ENCODE measurements at regions not wholly inside any gene's neighbourhood (a gene's known extent, or its start where the extent isn't known, plus 50 kb on each side); places are given as distances from the start of the nearest gene placed in this dataset.
"Not testable (repeated sequence)": the region's sequence is repeated elsewhere in the genome, so short reads cannot be mapped to it uniquely, and the experiment has no call there.

DNA sequence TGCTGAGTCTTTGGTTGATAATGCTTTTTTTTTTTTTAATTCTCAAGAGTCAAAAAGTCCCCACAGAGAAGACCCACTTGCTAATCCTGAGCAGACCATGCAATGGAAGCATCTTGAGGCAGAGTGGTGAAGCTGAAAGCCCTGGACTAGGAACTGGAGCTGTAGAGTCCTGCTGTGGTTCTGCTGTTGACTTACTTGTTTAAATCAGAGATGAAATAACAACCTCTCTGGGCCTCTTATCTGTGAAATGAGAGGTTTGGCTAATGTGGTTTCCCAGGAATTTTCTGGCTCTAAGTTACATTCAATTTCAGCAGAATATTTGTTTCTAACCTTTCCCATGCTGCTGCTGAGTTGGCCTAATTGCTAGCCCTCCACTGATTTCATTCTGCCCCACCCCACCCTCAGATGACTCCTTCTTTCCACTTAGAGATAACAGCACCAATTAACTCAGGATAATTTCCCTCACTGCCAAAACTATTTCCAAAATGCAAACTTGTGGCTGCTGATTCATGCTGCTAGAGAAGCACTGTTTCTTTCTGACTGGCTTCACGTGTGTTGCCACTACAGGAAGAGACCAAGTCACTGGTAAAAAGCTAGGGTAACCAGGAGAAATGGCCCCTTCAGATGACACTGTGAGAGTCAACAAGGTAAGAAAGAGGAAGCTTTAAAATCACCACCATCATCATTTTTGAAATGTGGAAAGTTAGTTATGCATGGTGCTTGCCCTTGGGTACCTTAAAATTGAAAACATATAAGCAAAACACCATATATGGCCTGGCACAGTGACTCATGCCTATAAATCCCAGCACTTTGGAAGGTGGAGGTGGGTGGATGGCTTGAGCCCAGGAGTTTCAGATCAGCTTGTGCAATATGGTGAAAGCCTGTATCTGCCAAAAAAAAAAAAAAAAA lies 326.4 kb downstream of the DCHS2 start:
- no peak for DNase-seq

DNA sequence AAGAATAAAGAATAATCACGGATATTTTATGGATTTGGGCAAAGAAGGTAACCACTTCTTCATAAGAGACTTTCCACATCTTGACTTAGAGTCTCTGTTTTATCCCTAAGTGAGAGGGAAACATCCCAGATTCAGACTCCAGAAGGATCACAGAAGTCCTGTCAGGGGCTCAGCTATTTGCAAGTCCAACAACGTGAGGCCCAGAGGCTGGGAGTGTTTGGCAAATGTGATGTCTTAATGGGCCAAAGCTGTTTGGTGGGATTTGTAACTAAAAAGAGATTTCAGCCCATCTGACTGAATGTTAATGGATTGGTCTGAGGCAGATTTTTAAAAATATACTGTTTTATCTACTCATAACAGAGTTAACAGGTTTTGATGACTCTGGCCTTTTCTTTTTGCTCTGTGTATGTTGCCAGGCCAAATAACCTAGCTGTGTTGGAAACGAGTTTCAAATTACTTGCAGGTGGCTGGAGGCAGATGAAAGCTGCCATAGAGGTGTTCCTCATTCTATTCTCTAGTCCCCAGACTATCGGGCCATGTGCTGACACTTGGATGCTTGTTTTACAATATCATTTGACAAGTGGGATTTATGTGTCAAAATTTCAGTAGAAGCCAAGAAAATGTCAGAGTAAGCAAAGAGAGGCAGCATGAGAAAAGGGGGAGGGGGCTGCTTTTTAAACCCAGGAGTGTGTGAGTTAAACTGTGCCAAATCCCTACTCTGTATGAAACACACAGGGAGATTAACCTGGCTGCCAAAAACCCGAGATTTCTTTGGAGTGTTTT lies 330.9 kb downstream of the DCHS2 start:
- no peak for DNase-seq

DNA sequence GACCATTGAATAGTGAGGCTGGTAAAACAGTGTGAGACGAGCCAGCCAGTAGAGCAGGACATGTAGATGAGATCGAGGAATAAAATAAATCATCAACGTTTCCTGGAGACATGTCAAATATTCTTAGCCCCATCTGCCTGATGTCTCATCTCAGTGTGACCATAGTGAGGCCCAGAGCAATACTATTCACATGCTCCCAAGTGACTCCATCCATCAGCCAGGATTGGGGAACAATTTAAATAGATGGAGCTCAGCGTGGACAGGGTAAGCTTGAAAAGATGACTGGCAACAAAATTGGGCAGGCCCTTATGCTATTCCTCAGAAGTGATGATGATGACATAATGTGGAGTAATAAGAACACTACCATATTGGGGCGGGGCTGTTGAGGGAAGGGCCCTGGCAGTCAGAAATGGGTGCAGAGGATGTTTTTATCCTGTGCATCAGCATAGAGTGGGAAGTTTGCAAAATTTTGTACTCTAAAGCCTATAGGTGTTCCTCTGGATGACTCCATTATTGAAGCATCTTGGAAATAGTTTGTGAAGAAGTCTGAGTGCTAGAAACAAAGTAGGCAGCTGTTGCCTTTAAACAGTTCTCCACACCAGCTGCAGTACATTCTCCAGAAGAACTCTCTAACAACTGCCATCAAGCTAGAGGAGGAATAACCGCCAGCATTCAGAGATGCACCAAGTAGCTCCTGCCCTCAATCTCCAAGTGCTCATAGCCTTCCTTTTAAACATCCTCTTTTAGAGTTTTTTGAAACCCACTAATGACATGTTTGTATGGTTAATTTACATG lies 333.0 kb downstream of the DCHS2 start:
- DNase-seq: no peak

DNA sequence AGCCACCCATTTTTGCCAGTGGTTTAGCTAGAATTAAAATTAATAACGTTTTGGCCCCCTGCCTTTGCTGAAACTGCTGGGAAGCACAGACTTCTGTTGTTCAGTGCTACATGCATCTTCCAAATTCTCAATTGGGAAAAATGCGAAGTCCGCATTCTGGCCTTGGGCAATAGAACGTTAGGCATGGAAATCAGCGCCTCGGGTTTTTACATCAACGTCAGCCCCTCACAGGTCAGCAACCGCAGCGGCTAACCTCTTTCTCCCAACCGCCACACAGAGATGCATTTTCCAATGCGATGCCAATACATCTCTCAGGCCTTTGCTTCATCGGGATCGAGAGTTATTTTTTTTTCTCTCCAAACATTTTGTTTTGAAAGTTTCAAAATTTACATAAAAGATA lies 339.1 kb downstream of the DCHS2 start:
- DNase-seq: no peak

DNA sequence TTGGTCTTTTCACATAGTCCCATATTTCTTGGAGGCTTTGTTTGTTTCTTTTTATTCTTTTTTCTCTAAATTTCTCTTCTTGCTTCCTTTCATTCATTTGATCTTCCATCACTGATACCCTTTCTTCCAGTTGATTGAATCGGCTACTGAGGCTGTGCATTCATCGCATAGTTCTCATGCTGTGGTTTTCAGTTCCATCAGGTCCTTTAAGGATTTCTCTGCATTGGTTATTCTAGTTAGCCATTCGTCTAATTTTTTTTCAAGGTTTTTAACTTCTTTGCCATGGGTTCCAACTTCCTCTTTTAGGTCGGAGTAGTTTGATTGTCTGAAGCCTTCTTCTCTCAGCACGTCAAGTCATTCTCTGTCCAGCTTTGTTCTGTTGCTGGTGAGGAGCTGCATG lies 342.4 kb downstream of the DCHS2 start:
- DNase-seq: not testable (repeated sequence)

DNA sequence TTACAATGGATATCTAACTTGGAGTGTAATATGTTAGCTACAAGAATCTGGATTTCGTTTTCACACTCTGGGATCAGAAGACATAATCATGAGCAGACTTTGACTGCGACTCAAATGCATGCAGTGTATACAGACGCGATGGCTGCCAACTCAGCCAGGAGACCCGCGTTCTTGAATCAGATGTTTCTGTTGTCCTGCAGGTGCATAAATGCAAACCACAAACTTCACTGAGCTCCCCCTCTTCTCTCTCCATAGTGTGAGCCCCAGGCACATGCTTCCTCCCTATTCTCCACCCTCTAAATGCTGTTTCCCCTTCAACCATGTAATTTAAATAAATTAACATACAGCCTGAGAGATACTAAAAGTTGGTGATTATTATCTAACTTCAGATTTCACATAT lies 347.9 kb downstream of the DCHS2 start:
- DNase-seq: no peak

DNA sequence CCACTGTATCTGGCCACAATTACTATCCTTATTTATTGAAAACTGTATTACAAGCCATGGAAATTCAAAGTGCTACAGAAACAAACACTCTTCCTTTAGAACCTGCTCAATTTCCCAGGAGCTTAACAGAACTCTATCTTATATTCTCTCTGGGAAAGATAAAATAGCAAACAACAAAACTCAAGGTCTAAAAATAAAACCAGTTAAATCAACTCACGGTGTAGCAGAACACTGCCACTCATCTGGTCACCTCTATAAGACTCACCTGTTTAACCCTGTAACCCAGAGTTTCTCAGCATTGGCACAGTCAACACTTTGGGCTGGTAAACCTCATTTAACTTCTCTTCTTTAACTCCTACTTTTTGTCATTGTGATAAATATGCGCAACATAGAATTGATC lies 348.9 kb downstream of the DCHS2 start:
- no peak for DNase-seq

DNA sequence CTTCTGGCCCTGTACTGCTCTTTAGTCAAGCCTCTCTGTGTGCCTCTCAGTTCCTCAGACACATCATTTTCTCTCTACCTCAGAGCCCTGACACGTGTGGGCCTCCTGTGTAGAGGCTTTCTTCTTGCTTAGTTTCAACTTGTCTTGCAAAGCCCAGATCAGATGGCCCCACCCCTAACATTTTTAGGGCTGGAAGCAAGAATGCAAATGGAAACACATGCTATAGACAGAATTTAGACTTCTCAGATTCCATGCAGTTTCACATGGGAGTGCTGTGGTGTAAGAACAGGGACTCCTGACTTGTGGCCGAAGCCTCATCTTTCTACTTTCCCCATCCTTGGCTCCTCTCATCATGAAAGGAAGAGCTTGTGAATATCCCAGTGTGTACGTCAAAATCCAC lies 350.7 kb downstream of the DCHS2 start:
- DNase-seq: no peak

DNA sequence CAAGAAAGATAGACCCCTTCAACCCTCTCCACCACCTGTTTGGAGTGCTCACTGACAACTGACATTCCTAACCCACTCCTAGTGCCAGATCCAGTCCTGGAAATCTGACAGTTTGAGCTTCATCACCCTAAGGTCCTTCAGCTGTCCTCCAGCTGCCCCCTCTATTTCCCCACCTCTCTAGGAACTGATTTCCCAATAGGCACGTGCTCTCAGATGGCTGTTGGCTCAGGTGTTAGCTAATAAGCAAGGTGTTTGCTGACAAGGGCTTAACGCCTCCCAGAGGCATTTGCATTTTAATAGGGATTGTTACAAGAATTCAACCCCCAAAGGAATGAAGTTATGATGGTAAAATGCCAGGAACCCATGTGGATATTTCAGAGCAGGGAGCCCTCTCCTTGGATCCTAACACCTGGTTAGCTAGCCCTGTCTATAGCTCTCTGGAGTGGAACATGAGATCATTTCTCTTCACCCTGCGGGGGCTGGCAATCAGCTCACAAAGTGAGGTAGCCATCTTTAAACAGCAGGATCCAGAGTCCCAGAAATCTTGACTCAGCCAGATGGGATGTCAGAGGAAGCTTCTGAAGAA lies 348.5 kb upstream of the SFRP2 start:
- no peak for DNase-seq

DNA sequence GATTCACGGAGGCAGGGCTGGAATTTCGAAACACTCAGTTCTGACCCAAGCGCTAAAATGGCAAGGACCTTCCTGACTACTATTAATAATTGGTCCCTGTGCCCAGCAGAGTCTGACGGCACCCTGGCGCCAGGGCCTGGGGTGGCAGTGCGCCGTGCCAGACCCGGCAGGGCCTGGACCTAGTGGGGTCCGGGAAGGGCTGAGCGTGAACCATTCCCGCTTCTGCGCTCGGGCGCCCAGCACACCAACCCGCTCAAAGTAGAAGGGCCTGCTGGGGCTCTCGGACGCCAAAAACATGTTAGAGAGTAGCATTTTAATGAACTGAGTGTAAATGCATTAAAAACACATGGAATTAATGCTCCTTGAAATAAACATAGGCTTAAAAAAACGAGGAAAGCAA lies 346.7 kb upstream of the SFRP2 start:
- no peak for DNase-seq

DNA sequence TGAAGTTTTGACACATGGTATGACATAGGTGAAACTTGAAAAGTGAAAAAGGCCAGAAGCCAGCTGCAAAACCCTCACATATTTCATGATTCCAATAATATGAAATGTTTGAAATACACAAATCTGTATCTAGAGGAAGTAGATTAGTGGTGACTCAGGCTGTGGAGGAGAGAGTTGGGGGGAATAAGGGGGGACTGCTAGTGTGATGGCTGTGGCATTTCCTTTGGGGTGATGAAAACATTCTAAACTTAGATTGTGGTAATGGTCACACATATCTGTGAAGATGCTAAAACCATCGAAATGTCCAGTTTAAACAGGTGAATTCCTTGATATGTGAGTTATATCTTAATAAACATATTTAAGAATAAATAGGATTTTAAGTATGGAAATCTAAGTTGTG lies 343.5 kb upstream of the SFRP2 start:
- no peak for DNase-seq

DNA sequence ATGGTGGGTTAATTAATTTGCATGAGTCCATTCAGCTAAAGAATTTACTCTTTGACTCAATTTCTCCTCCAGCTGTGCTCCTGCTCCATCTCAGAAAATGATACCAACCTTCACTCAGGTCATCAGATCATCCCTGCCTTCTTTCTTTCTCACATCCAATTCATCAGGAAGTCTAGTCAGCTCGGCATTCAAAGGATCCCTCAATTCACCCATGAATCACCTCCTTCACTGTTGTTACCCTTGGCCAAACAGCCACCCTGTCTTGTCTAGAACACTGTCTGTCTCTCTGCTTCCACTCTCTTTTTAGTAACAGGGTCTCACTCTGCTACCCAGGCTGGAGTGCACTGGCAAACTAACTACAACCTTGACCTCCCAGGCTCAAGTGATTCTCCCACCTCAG lies 337.4 kb upstream of the SFRP2 start:
- DNase-seq: no peak

DNA sequence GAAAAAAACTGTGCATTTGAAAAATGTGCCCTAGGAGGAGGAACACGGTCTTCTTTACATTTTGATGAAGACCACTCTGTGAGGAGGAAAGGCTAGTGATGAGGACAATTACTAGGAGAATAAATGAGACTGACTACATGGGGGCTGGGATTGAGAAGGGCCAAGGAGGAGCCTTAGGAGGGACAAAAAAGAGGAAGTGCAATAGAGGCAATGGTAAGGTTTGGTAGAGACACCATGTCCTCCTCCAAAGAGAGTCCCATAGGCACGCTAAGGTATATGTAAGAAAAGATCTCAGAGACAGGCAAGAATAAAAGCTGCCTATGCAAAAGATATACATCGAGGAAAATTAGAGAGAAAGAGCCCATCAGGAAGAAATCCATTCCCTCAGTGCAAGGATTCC lies 336.5 kb upstream of the SFRP2 start:
- no peak for DNase-seq

DNA sequence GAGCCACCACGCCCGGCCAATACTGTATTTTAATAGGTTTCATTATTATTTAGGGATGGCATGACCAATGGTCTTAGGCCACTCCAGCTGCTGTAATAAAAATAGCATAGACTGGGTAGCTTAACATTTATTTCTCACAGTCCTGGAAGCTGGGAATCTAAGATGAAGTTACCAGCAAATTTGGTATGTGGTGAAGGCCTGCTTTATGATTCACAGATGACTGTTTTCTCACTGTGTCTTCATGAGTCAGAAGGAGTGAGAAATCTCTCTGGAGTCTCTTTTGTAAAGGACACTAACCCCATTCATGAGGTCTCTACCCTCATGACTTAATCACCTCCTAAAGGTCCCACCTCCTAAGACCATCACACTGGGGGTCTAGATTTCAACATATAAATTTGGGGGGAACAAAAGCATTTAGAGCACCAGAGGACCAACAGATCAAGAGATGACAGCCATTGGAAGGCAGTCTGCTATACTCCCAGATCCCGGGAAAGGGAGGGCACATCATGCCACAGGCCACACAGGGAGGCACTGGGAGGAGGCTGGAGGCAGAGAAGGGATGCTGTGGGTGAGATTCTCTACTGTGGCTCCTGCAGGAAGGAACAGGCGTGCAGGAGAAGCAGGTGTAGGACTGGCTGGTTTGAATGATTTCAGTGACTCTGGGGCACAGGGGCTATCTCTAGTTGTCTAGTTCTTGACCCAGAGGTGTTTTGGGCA lies 335.8 kb upstream of the SFRP2 start:
- no peak for DNase-seq

DNA sequence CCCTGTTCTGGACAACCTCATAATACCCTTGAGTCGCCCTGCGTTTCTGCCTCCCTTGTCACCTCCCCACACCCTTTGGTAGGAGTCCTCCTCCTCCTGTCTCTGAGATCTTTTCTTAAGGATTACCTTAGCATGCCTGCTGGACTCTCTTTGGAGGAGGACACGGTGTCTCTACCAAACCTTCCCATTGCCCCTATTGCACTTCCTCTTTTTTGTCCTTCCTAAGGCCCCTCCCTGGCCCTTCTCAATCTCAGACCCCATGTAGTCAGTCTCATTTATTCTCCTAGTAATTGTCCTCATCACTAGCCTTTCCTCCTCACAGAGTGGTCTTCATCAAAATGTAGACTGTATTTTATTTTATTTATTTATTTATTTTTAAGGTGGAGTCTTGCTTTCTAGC lies 335.0 kb upstream of the SFRP2 start:
- no peak for DNase-seq

DNA sequence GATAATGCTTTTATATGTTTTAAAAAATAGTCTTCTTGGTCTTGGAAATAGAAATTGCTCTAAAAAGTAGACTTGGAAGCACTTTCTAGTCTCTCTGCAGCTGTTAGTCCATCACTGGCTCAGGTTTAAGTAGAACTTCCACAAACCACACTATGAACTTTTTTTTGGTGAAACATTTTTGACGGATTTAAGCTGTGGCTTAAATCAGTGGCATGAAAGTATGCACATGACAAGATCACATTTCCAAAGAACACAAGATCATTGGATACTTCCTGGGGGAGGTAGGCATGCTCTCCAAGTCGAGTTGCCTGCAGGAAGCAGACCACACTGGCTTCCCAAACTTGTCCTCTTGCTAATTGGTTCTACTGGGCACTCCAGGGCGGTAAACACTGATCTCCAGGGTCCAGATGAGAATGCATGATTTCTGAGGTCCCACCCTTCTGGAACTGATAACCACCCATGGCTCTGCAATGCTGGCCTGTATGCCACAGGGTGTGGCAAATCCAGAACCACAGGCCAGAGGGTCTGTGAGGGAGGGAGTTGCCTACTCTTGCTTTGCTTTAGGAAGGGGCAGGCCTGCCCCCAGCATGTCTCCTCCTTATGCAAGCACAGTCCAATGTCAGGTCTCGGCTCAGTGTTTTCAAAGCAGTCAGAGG lies 331.9 kb upstream of the SFRP2 start:
- no peak for DNase-seq

DNA sequence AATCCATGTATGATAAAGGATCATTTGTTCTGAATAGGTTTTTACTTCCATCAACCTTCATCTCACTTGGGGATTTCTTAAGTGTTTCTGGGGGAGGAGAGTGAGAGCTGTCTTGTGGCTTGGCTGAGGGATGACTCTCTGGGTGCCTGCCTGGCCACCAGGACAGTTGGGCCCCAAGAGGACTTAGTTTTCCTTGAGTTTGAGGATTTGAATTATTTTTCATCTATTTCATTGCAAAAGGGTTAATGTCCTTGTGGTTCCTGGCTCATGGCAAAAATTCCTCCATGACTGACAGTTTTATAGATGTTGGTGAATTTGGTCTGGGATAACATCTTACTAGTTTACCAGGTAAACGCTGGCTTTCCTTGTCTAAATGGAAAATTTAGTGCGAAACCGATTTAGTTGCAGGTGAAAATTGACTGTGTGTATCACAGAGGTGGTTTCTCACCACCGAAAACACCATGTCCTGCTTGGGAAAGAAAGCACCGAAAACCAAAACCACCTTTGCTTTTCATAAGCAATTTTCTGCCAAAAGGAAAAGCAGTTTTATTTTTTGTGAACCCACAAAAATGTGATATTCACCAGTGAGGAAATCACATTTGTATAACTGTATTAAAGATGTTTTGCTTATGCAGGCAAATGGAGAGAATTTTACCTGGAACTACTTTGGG lies 331.3 kb upstream of the SFRP2 start:
- DNase-seq: no peak

DNA sequence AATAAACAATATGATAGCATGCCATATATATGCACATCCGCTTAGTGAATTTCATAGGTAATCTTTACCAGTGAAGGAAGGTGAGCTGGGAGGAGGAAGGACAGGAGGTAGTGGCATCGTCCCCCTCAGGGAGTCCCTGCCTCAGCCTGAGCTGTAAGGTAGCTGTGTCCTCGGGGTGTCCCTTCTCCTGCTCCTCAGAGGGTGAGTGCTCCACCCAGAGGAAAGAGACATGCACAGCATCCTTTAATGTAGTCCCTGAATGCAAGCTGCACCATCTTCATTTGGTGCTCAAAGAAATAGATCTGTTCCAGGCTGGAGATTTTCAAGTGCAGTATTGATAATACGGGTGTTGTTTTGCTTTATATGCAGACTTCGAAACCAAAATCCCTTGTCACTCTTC lies 330.4 kb upstream of the SFRP2 start:
- DNase-seq: no peak

DNA sequence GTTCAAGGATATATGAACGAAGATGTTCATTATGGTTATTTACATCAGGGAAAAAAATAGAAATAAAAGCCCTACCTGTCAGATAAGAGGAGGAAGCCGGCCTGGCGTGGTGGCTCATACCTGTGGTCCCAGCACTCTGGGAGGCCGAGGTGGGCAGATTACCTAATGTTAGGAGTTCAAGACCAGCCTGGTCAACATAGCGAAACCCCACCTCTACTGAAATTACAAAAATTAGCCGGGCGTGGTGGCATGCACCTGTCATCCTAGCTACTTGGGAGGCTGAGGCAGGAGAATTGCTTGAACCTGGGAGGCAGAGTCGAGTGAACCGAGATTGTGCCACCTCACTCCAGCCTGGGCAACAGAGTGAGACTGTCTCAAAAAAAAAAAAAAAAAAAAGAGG lies 328.8 kb upstream of the SFRP2 start:
- DNase-seq: not testable (repeated sequence)

DNA sequence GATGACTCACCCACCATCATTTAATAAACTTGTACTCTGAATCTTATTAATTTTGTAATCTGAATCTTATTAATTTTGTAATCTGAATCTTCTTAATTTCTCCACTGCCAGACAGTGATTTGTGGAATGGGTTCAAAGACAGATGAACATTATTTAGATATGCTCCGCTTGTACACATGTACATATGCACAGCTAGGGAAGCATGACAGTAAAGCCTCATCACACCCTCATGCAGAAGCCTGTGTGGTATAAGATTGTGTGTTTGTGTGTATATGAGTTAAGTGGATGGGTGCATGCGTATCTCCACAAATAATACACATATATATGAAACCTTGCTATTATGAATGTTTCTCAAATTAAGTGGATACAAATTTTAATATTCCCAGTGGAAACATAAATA lies 318.5 kb upstream of the SFRP2 start:
- DNase-seq: no peak

DNA sequence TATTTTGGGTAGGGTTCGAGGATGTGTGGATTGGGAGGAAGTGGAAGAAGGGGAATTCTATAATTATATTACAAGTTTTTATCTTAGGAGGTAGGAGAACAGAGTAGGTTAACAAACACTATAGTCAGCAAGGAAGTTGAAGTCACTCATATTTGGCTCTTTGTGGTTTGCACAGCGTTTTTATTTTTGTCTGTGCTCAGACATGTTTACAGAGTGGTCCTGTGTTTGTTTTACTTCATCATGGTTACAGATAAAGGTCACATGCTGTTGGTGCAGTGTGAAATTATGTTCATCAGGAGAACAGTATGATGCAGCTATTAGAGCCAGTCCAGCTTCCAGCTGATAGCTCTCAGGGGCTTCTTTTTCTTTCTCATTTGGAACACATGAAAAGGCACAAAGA lies 299.9 kb upstream of the SFRP2 start:
- no peak for DNase-seq

All from CD4-positive, alpha-beta T cell treated with Interleukin-6 for 4 hours (primary cell).